Lower leg skin (tissue), 3 donors: ENCODE measurements at regions not wholly inside any gene's neighbourhood (a gene's known extent, or its start where the extent isn't known, plus 50 kb on each side); places are given as distances from the start of the nearest gene placed in this dataset.

Experiments
- CTCF ChIP-seq, 3 donors: fragments of 450-650 bp; IDR thresholded peaks; one replicate each; pipeline ENCODE4 v1.5.1; 2016; ENCODE audit warnings: antibody characterized with exemption in 3 of 3, mild to moderate bottlenecking in 3 of 3, moderate library complexity in 2 of 3
- POLR2A ChIP-seq, 2 donors: fragments of 450-650 bp; IDR thresholded peaks; one replicate each; pipeline ENCODE4 v1.6.1; 2016 to 2017; ENCODE audit warnings: antibody characterized with exemption in 2 of 2, mild to moderate bottlenecking in 1 of 2, moderate library complexity in 1 of 2

- TF ChIP-seq CTCF (IDR thresholded peaks at IDR 0.05) (no peak), POLR2A (IDR thresholded peaks at IDR 0.05) (no peak)
Observed at GRCh38 chr2:186254759-186255158, 231.3 kb upstream of the ZC3H15 start.
